GM21515 (cell line): ENCODE measurements at regions not wholly inside any gene's neighbourhood (a gene's known extent, or its start where the extent isn't known, plus 50 kb on each side); places are given as distances from the start of the nearest gene placed in this dataset.

Experiments used
- ATAC-seq: cut with Tn5 transposase; IDR thresholded peaks from one replicate; pipeline ENCODE4 v1.9.1; 2021; ENCODE audit not compliant: unreplicated experiment

- ATAC-seq: no peak
Observed at GRCh38 chr11:37124384-37124783, 526.3 kb upstream of the RAG2 start.

- no peak for ATAC-seq
Observed at GRCh38 chr11:37115963-37116362, 517.9 kb upstream of the RAG2 start.

- ATAC-seq: no peak
Observed at GRCh38 chr11:37110385-37110784, 512.3 kb upstream of the RAG2 start.

DNA sequence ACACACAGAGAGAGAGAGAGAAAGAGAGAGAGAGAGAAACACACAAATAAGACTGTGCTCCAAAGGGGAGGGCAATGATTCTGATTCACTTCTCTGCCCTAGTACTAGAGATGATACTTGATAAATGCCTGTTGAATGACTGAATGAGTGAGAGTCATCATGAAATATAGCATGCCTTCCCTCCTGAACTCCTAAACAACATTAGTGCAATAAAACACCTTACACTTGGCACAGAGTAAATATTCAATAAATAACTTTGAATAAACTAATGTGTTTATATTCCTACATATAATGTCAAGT is 511.2 kb upstream of the RAG2 start:
- no peak for ATAC-seq

- ATAC-seq: no peak
Observed at GRCh38 chr11:37108436-37109285, 510.6 kb upstream of the RAG2 start.

DNA sequence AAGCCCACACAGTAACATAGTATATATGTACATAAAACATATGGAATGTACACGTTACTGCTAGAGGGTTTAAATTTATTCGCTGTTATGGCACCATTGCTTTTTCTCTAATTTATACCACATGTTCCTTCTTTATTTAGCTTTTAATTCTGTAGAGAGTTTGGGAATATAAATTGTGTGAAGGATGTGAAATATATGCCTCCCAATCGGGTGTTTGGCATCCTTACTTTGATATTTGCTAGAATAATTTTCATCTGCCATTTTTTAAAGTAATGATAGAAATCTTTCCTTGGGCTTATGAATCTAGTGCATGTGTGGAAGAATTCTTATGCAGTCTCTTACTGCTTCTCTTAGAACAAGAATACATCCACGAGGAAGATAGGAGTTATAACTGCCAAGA is 509.8 kb upstream of the RAG2 start:
- no peak for ATAC-seq

- no peak for ATAC-seq
Observed at GRCh38 chr11:37107415-37107814, 509.4 kb upstream of the RAG2 start.

GRCh38 chr11:37105427-37105826 is 507.4 kb upstream of the RAG2 start:
- ATAC-seq: no peak

- ATAC-seq: no peak
Observed at GRCh38 chr11:37104380-37104779, 506.3 kb upstream of the RAG2 start.

- no peak for ATAC-seq
Observed at GRCh38 chr11:37100008-37100407, 502.0 kb upstream of the RAG2 start.

GRCh38 chr11:37092487-37092886 is 494.5 kb upstream of the RAG2 start:
- no peak for ATAC-seq

GRCh38 chr11:37089439-37089838 is 491.4 kb upstream of the RAG2 start:
- no peak for ATAC-seq

DNA sequence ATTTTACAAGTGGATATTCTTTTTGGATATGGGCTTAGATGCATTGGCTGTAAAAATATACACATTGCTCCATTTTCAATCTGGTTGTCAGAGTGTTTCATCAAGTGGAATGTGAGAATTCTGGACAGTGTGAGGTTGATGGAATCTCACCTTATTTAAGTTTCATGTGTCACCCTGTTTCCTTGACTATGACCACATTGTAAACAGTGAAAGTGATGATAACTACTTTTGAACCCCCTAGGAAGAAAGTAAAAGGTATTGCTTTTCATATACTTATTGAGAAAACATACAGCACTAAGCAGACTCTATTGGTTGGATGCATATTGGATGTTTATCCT is 490.5 kb upstream of the RAG2 start:
- no peak for ATAC-seq

DNA sequence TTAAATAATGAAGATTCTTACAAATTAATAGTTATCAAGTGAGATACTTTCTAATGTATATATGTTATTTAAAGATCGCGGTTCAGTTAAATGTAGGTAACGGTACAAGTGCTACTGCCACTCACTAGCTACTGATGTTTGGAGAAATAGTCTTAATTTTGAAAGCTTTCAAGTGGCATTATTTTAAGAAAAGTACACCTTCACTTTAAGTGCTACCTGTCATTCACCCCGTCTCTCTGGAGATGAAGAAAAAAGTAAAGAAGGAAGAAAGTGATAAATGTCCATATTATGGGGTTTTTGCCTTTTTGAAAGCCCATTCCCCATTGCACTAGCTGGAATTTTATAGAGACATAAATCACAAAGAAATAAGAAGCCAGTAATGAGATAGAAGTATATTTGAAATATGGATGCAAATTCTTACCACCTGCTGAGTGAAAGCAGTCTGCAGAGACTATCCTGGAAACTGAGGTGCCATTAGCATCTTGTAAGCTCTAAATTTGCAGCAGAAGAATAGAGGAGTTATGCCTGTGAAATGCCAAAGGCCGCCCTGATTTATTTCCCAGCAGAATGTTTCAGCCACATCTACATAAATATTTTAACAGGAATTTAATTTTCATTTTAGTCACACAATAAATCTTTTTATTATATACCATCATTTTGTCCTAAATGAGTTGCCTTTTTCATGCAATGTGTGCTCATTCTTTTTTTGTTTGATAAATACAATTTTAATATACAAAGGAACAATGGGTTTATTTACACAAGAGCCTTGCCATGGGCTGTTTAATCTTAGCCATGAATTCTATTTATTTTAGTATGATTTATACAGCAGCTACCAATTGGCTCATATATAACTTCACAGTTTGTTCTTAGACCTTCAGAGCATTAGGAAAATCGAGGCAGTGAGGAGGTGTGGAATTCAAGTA is 489.9 kb upstream of the RAG2 start:
- no peak for ATAC-seq

DNA sequence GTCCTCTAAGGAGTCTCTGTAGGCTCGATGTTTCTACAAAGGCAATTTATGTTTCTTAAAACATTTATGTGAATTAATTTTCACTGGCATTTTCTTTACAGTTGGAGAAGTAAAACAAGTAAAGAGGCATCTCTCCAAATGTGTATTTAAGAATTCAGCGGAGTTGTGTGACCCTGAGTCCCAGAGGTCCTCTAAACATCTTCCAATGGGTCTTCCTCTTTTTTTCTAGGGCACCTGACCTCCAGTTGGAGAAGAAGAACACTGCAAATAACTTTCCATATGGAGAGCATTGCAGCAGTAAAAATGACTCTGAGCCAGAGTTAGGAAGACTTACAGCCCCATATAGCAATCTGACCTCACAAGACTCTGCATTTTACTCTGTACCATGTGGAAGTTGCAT is 480.5 kb upstream of the RAG2 start:
- no peak for ATAC-seq

DNA sequence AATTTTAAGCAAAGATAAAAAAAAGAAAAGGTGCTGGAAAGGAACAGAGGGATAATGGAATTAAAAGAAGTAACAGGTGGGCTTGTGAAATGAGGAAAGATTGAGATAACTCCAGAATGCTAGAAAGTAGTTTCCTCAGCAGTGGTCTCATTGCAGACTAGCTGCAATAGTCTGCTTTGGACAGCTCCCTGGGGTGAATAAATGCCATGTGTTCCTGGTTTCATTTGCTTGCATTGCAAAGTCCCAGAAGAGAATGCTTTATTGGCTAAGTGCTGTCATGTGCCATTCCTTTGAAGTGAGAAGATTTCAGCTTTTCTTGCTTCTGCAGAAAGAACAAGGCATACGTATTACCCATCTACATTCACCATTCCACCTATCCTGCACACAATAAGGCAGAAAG is 478.8 kb upstream of the RAG2 start:
- no peak for ATAC-seq

GRCh38 chr11:37072538-37073055 is 474.6 kb upstream of the RAG2 start:
- no peak for ATAC-seq

- no peak for ATAC-seq
Observed at GRCh38 chr11:37050311-37050710, 452.3 kb upstream of the RAG2 start.

GRCh38 chr11:37040921-37041320 is 442.9 kb upstream of the RAG2 start:
- no peak for ATAC-seq

DNA sequence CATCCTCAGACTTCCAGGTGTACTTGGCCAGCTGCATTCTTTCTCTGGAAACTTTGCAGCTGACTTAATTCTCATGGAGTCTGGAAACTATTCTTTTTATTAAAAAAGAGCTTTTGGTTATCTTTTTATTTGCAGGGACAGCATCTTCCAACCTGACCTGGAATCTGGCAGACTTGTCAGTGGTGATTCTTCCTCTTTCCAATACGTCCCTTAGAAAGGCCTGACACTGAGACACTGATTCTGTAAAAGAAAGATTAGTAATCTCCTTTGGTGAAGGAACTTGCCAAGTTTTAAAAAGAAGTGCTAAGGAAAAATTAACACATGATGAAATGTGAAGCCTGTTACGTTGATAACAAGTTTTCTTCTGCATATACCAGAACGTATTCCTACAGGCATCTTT is 440.9 kb upstream of the RAG2 start:
- no peak for ATAC-seq

GRCh38 chr11:37026741-37027140 is 428.7 kb upstream of the RAG2 start:
- ATAC-seq: no peak

DNA sequence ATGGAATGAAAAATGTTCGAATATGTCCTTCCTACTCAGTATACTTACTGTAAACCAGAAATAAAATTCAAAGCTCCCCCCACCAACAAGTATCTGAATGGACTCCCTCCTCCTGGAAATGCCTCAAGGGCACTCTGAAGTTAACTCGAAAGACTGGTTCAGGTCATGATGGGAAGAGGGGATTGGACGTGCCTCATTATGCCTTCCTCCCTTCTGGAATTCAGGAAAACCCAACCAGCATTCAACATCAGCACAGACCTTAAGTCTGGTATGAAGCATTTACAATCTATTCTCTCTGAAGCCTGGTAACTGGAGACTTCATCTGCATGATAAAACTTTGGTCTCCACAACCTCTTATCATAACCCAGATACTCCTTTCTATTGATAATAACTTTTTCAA is 428.3 kb upstream of the RAG2 start:
- ATAC-seq: no peak
